ENCODE measurements at regions not wholly inside any gene's neighbourhood (a gene's known extent, or its start where the extent isn't known, plus 50 kb on each side); places are given as distances from the start of the nearest gene placed in this dataset.

DNA sequence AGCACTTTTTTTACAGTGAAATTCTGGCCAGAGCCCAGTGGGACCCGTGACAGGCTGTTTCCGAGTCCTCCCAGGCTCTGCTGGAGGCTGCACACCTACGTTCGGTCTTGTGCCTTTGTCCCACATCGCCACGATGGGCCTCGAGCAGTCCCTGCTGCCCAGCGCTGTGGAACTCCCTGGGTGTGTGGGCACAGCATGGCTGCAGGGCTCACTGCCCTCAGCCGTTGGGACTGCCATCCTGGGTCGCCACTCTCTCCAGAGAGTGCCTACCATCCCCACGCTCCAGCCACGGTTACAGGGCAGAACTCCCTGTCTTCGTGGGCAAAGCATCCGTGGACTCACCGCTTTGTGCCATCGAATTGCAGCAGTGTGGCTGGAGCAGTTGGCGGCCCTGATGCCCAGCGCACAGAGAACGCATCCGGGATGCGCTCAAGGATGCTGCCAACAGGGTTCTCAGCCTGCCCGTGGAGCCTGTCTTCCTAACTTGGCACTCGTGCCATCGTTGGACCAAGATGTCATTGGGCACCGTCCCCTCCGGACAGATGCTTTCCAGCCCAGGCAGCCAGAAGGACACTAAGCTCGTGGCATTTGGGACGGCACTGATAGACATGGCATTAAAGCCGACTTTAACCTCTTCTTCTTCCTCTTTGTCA, 85.0 kb upstream of the ARHGEF7 start:
- TF ChIP-seq, protein P1, sequence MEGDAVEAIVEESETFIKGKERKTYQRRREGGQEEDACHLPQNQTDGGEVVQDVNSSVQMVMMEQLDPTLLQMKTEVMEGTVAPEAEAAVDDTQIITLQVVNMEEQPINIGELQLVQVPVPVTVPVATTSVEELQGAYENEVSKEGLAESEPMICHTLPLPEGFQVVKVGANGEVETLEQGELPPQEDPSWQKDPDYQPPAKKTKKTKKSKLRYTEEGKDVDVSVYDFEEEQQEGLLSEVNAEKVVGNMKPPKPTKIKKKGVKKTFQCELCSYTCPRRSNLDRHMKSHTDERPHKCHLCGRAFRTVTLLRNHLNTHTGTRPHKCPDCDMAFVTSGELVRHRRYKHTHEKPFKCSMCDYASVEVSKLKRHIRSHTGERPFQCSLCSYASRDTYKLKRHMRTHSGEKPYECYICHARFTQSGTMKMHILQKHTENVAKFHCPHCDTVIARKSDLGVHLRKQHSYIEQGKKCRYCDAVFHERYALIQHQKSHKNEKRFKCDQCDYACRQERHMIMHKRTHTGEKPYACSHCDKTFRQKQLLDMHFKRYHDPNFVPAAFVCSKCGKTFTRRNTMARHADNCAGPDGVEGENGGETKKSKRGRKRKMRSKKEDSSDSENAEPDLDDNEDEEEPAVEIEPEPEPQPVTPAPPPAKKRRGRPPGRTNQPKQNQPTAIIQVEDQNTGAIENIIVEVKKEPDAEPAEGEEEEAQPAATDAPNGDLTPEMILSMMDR (conservative IDR thresholded peaks at IDR 0.05): no peak
- no peak for TF ChIP-seq EZH2 (IDR thresholded peaks at IDR 0.05; ENCODE audit: low read depth)
